ENCODE measurements at regions not wholly inside any gene's neighbourhood (a gene's known extent, or its start where the extent isn't known, plus 50 kb on each side); places are given as distances from the start of the nearest gene placed in this dataset.

GRCh38 chr1:106492880-106493279 is 563.6 kb upstream of the PRMT6 start:
- H4K91ac ChIP-seq (ENCODE audit: low read depth, low read length, poor library complexity): no peak overlapping the region
- H3K79me1 ChIP-seq (ENCODE audit: low read depth, low read length): no peaks in the 10 kb centered on the region
- peaks cover 0 to 8% of the 10 kb centered on the region in 2 donors for H3K4me1 ChIP-seq (ENCODE audit: control insufficient read depth in 2 of 2, insufficient read depth in 1 of 2, low read depth in 1 of 2, low read length in 2 of 2)
- no peak overlapping the region for H3K9ac ChIP-seq (ENCODE audit: low read depth, low read length, poor library complexity)
- no CpG with 5 or more reads among the region's 4 CpGs for WGBS, 2 donors (ENCODE audit: extremely low coverage in 2 of 2, insufficient read length in 2 of 2, insufficient replicate concordance in 1 of 2)
- no peak overlapping the region for H3K4ac ChIP-seq (ENCODE audit: low read length)
- H3K36me3 ChIP-seq (replicated peaks in 1 of 2; ENCODE audit: control insufficient read depth in 2 of 2, insufficient read depth in 2 of 2, low read length in 2 of 2): no peaks in the 10 kb centered on the region
- H3K4me3 ChIP-seq (ENCODE audit: low read length in 2 of 2): no peak overlapping the region
- no peak overlapping the region for H2BK12ac ChIP-seq (ENCODE audit: low read length)
- no peak overlapping the region for H2BK120ac ChIP-seq (ENCODE audit: low read depth, low read length)
- H4K8ac ChIP-seq (ENCODE audit: low read depth, low read length): no peak overlapping the region
- H3K18ac ChIP-seq (ENCODE audit: low read length): no peak overlapping the region
- H2BK15ac ChIP-seq (ENCODE audit: low read length): no peak overlapping the region
- H2AFZ ChIP-seq (ENCODE audit: low read length): peak overlapping the region; percentile 6
- no peak for DNase-seq (ENCODE audit: low spot score)
- H3K4me2 ChIP-seq (ENCODE audit: insufficient read depth, low read length, poor library complexity, severe bottlenecking): no peak overlapping the region
- no peak overlapping the region for H2AK5ac ChIP-seq (ENCODE audit: low read depth, low read length)
- H2BK5ac ChIP-seq (ENCODE audit: low read length): no peak overlapping the region
- no peak overlapping the region for H3K27ac ChIP-seq (replicated peaks; ENCODE audit: low read length)
- peaks cover 0 to 2% of the 10 kb centered on the region in 2 donors for H3K9me3 ChIP-seq (replicated peaks in 1 of 2; ENCODE audit: control insufficient read depth in 2 of 2, insufficient read depth in 1 of 2, low read depth in 1 of 2, low read length in 2 of 2)
- H3K23ac ChIP-seq (ENCODE audit: low read depth, low read length, poor library complexity): no peak overlapping the region
- H3K14ac ChIP-seq (ENCODE audit: low read length): no peak overlapping the region
- H3K27me3 ChIP-seq (ENCODE audit: control insufficient read depth in 3 of 3, insufficient read depth in 3 of 3, low read depth in 1 of 3, low read length in 3 of 3): no peaks in the 10 kb centered on the region

- no peak overlapping the region for H3K4me3 ChIP-seq (ENCODE audit: low read length in 2 of 2)
These were observed 561.8 kb upstream of the PRMT6 start for GRCh38 chr1:106494646-106495045.

GRCh38 chr1:106498238-106498637 is 558.2 kb upstream of the PRMT6 start:
- Histone ChIP-seq H3K9me3 (replicated peaks in 1 of 2; ENCODE audit: control insufficient read depth in 2 of 2, insufficient read depth in 1 of 2, low read depth in 1 of 2, low read length in 2 of 2) (no peaks in the 10 kb centered on the region), H4K91ac (ENCODE audit: low read depth, low read length, poor library complexity) (no peak overlapping the region), H3K79me1 (ENCODE audit: low read depth, low read length) (no peaks in the 10 kb centered on the region), H3K27me3 (ENCODE audit: control insufficient read depth in 3 of 3, insufficient read depth in 3 of 3, low read depth in 1 of 3, low read length in 3 of 3) (no peaks in the 10 kb centered on the region), H3K4me2 (ENCODE audit: insufficient read depth, low read length, poor library complexity, severe bottlenecking) (no peak overlapping the region), H2BK12ac (ENCODE audit: low read length) (no peak overlapping the region), H2AK5ac (ENCODE audit: low read depth, low read length) (no peak overlapping the region), H3K9ac (ENCODE audit: low read depth, low read length, poor library complexity) (no peak overlapping the region), H4K8ac (ENCODE audit: low read depth, low read length) (no peak overlapping the region), H2BK5ac (ENCODE audit: low read length) (no peak overlapping the region), H3K27ac (replicated peaks; ENCODE audit: low read length) (no peak overlapping the region), H3K4ac (ENCODE audit: low read length) (no peak overlapping the region), H3K4me1 (ENCODE audit: control insufficient read depth in 2 of 2, insufficient read depth in 1 of 2, low read depth in 1 of 2, low read length in 2 of 2) (no peaks in the 10 kb centered on the region), H3K36me3 (replicated peaks in 1 of 2; ENCODE audit: control insufficient read depth in 2 of 2, insufficient read depth in 2 of 2, low read length in 2 of 2) (no peaks in the 10 kb centered on the region), H3K18ac (ENCODE audit: low read length) (no peak overlapping the region), H3K14ac (ENCODE audit: low read length) (no peak overlapping the region), H3K23ac (ENCODE audit: low read depth, low read length, poor library complexity) (no peak overlapping the region), H3K4me3 (ENCODE audit: low read length in 2 of 2) (no peak overlapping the region), H2BK15ac (ENCODE audit: low read length) (no peak overlapping the region), H2BK120ac (ENCODE audit: low read depth, low read length) (no peak overlapping the region), H2AFZ (ENCODE audit: low read length) (no peak overlapping the region)
- DNase-seq (ENCODE audit: low spot score): no peak
- WGBS, 2 donors (ENCODE audit: extremely low coverage in 2 of 2, insufficient read length in 2 of 2, insufficient replicate concordance in 1 of 2): no CpG with 5 or more reads among the region's 1 CpG

More at GRCh38 chr1:106494646-106495045, 561.8 kb upstream of the PRMT6 start:
- Histone ChIP-seq H2AK5ac (ENCODE audit: low read depth, low read length) (no peak overlapping the region), H2BK5ac (ENCODE audit: low read length) (no peak overlapping the region), H2BK120ac (ENCODE audit: low read depth, low read length) (no peak overlapping the region), H2BK15ac (ENCODE audit: low read length) (no peak overlapping the region), H3K27me3 (ENCODE audit: control insufficient read depth in 3 of 3, insufficient read depth in 3 of 3, low read depth in 1 of 3, low read length in 3 of 3) (no peaks in the 10 kb centered on the region), H4K91ac (ENCODE audit: low read depth, low read length, poor library complexity) (no peak overlapping the region), H3K14ac (ENCODE audit: low read length) (no peak overlapping the region), H3K79me1 (ENCODE audit: low read depth, low read length) (no peaks in the 10 kb centered on the region), H3K9ac (ENCODE audit: low read depth, low read length, poor library complexity) (no peak overlapping the region), H4K8ac (ENCODE audit: low read depth, low read length) (no peak overlapping the region), H3K4ac (ENCODE audit: low read length) (no peak overlapping the region), H3K27ac (replicated peaks; ENCODE audit: low read length) (no peak overlapping the region), H3K9me3 (replicated peaks in 1 of 2; ENCODE audit: control insufficient read depth in 2 of 2, insufficient read depth in 1 of 2, low read depth in 1 of 2, low read length in 2 of 2) (no peaks in the 10 kb centered on the region), H3K18ac (ENCODE audit: low read length) (no peak overlapping the region), H3K4me1 (ENCODE audit: control insufficient read depth in 2 of 2, insufficient read depth in 1 of 2, low read depth in 1 of 2, low read length in 2 of 2) (peaks cover 0 to 5% of the 10 kb centered on the region in 2 donors), H3K36me3 (replicated peaks in 1 of 2; ENCODE audit: control insufficient read depth in 2 of 2, insufficient read depth in 2 of 2, low read length in 2 of 2) (no peaks in the 10 kb centered on the region), H2BK12ac (ENCODE audit: low read length) (no peak overlapping the region), H2AFZ (ENCODE audit: low read length) (no peak overlapping the region), H3K23ac (ENCODE audit: low read depth, low read length, poor library complexity) (no peak overlapping the region), H3K4me2 (ENCODE audit: insufficient read depth, low read length, poor library complexity, severe bottlenecking) (no peak overlapping the region)
- WGBS, 2 donors (ENCODE audit: extremely low coverage in 2 of 2, insufficient read length in 2 of 2, insufficient replicate concordance in 1 of 2): no CpG with 5 or more reads among the region's 1 CpG
- no peak for DNase-seq (ENCODE audit: low spot score)

GRCh38 chr1:106502659-106503058 is 553.8 kb upstream of the PRMT6 start:
- Histone ChIP-seq H3K14ac (ENCODE audit: low read length) (no peak overlapping the region), H3K27ac (replicated peaks; ENCODE audit: low read length) (no peak overlapping the region), H3K9me3 (replicated peaks in 1 of 2; ENCODE audit: control insufficient read depth in 2 of 2, insufficient read depth in 1 of 2, low read depth in 1 of 2, low read length in 2 of 2) (no peaks in the 10 kb centered on the region), H2AFZ (ENCODE audit: low read length) (peak overlapping the region; percentile 44), H2BK5ac (ENCODE audit: low read length) (no peak overlapping the region), H3K9ac (ENCODE audit: low read depth, low read length, poor library complexity) (no peak overlapping the region), H3K27me3 (ENCODE audit: control insufficient read depth in 3 of 3, insufficient read depth in 3 of 3, low read depth in 1 of 3, low read length in 3 of 3) (no peaks in the 10 kb centered on the region), H4K8ac (ENCODE audit: low read depth, low read length) (no peak overlapping the region), H2BK12ac (ENCODE audit: low read length) (no peak overlapping the region), H3K79me1 (ENCODE audit: low read depth, low read length) (no peaks in the 10 kb centered on the region), H3K4ac (ENCODE audit: low read length) (no peak overlapping the region), H3K36me3 (replicated peaks in 1 of 2; ENCODE audit: control insufficient read depth in 2 of 2, insufficient read depth in 2 of 2, low read length in 2 of 2) (no peaks in the 10 kb centered on the region), H2AK5ac (ENCODE audit: low read depth, low read length) (no peak overlapping the region), H3K23ac (ENCODE audit: low read depth, low read length, poor library complexity) (no peak overlapping the region), H3K4me1 (ENCODE audit: control insufficient read depth in 2 of 2, insufficient read depth in 1 of 2, low read depth in 1 of 2, low read length in 2 of 2) (no peaks in the 10 kb centered on the region), H3K4me2 (ENCODE audit: insufficient read depth, low read length, poor library complexity, severe bottlenecking) (no peak overlapping the region), H2BK15ac (ENCODE audit: low read length) (no peak overlapping the region), H2BK120ac (ENCODE audit: low read depth, low read length) (no peak overlapping the region), H3K18ac (ENCODE audit: low read length) (no peak overlapping the region), H4K91ac (ENCODE audit: low read depth, low read length, poor library complexity) (no peak overlapping the region), H3K4me3 (ENCODE audit: low read length in 2 of 2) (no peak overlapping the region)
- DNase-seq (ENCODE audit: low spot score): no peak
- WGBS, 2 donors (ENCODE audit: extremely low coverage in 2 of 2, insufficient read length in 2 of 2, insufficient replicate concordance in 1 of 2): no CpG with 5 or more reads among the region's 1 CpG
